Liver (tissue), 8 donors: ENCODE measurements at regions not wholly inside any gene's neighbourhood (a gene's known extent, or its start where the extent isn't known, plus 50 kb on each side); places are given as distances from the start of the nearest gene placed in this dataset.

ENCODE experiments used
- DNase-seq: peaks from one replicate; pipeline ENCODE4 v3.0.0-alpha.2; 2017; ENCODE audit warnings: low spot score
- H3K27ac ChIP-seq, 2 donors: one replicate each; pipeline ENCODE4 v1.7.0; 2013; ENCODE audit warnings: inconsistent platforms in 2 of 2, low read length in 2 of 2, control low read depth in 1 of 2, low read depth in 1 of 2, mild to moderate bottlenecking in 1 of 2
- H3K27me3 ChIP-seq, 4 donors: one replicate each; pipeline versions ENCODE4 v1.6.1 to v1.7.0; 2013; ENCODE audit warnings: low read length in 3 of 4, inconsistent platforms in 1 of 4, mild to moderate bottlenecking in 1 of 4, moderate library complexity in 1 of 4; ENCODE audit not compliant: control insufficient read depth in 4 of 4, insufficient read depth in 4 of 4
- H3K36me3 ChIP-seq, 4 donors: one replicate each; pipeline versions ENCODE4 v1.6.1 to v1.7.0; 2013; ENCODE audit warnings: low read length in 3 of 4, mild to moderate bottlenecking in 3 of 4, low read depth in 1 of 4, moderate library complexity in 1 of 4; ENCODE audit not compliant: control insufficient read depth in 4 of 4, insufficient read depth in 3 of 4
- H3K4me1 ChIP-seq, 4 donors: one replicate each; pipeline versions ENCODE4 v1.6.1 to v1.7.0; 2013; ENCODE audit warnings: low read length in 3 of 4, mild to moderate bottlenecking in 3 of 4, moderate library complexity in 1 of 4; ENCODE audit not compliant: control insufficient read depth in 4 of 4, insufficient read depth in 4 of 4
- H3K4me3 ChIP-seq, 3 donors: one replicate each; pipeline versions ENCODE4 v1.6.1 to v1.7.0; 2013; ENCODE audit warnings: low read length in 3 of 3, control low read depth in 1 of 3, low read depth in 1 of 3, mild to moderate bottlenecking in 1 of 3
- H3K9ac ChIP-seq, 2 donors: one replicate each; pipeline ENCODE4 v1.7.0; 2013; ENCODE audit warnings: low read length in 2 of 2, mild to moderate bottlenecking in 2 of 2, moderate library complexity in 2 of 2, control low read depth in 1 of 2, low read depth in 1 of 2
- H3K9me3 ChIP-seq, 4 donors: one replicate each; pipeline versions ENCODE4 v1.6.1 to v1.7.0; 2013; ENCODE audit warnings: low read length in 3 of 4; ENCODE audit not compliant: control insufficient read depth in 4 of 4
- ATF3 ChIP-seq: IDR thresholded peaks from 2 replicates; pipeline ENCODE4 v1.6.1; 2016; ENCODE audit warnings: antibody characterized with exemption
- CTCF ChIP-seq: fragments of 150-350 bp; IDR thresholded peaks from 2 replicates; pipeline ENCODE4 v1.5.1; 2017; ENCODE audit warnings: improper control_type of control experiment, low read depth, low read length; ENCODE audit not compliant: missing input control
- EGR1 ChIP-seq, 2 donors: IDR thresholded peaks; 2 replicates each; pipeline ENCODE4 v1.6.1; 2016 to 2018; ENCODE audit warnings: antibody characterized with exemption in 2 of 2, low read depth in 2 of 2
- GABPA ChIP-seq, 2 donors: IDR thresholded peaks in 1 of 2; conservative IDR thresholded peaks in 1 of 2; 2 replicates each; pipeline ENCODE4 v1.6.1; 2016; ENCODE audit warnings: antibody characterized with exemption in 2 of 2, mild to moderate bottlenecking in 1 of 2, moderate library complexity in 1 of 2
- HNF4A ChIP-seq, 2 donors: conservative IDR thresholded peaks; 2 replicates each; pipeline ENCODE4 v1.6.1; 2016; ENCODE audit warnings: antibody characterized with exemption in 2 of 2, mild to moderate bottlenecking in 2 of 2
- HNF4G ChIP-seq: IDR thresholded peaks from 2 replicates; pipeline ENCODE4 v1.6.1; 2016; ENCODE audit warnings: antibody characterized with exemption
- JUND ChIP-seq, 2 donors: IDR thresholded peaks; 2 replicates each; pipeline ENCODE4 v1.6.1; 2016; ENCODE audit warnings: antibody characterized with exemption in 2 of 2
- NR2F2 ChIP-seq: IDR thresholded peaks from 2 replicates; pipeline ENCODE4 v1.6.1; 2016; ENCODE audit warnings: antibody characterized with exemption
- REST ChIP-seq: IDR thresholded peaks from 2 replicates; pipeline ENCODE4 v1.6.1; 2016; ENCODE audit warnings: antibody characterized with exemption, mild to moderate bottlenecking
- TAF1 ChIP-seq: conservative IDR thresholded peaks from 2 replicates; pipeline ENCODE4 v1.6.1; 2016; ENCODE audit warnings: antibody characterized with exemption, mild to moderate bottlenecking
- YY1 ChIP-seq: IDR thresholded peaks from 2 replicates; pipeline ENCODE4 v1.6.1; 2016; ENCODE audit warnings: antibody characterized with exemption, mild to moderate bottlenecking
- WGBS: extraction: QIAGEN DNeasy Blood & Tissue Kit; methylation state at CpG from one replicate; pipeline ENCODE4 v1.1.7; 2013; 5-methylcytosine and 5-hydroxymethylcytosine counted together
- donor health status: healthy.
- donor health status: healthy.
- donor health status: healthy.
- donor health status: healthy.
- donor health status: healthy.

GRCh38 chr7:34453150-34453549, 204.9 kb upstream of the NPSR1 start:
- WGBS, result 83% methylated on average over 2 of the region's 2 CpGs
- Histone ChIP-seq H3K27ac (no peak overlapping the region), H3K27me3 (no peaks in the 10 kb centered on the region), H3K9me3 (no peaks in the 10 kb centered on the region), H3K36me3 (no peaks in the 10 kb centered on the region), H3K4me1 (no peaks in the 10 kb centered on the region), H3K9ac (no peak overlapping the region), H3K4me3 (no peak overlapping the region)
- DNase-seq, result no peak
- TF ChIP-seq HNF4G (no peak), EGR1 (IDR thresholded peaks at IDR 0.05; ENCODE audit: low read depth in 2 of 2) (no peak), NR2F2 (no peak), JUND (IDR thresholded peaks at IDR 0.05) (no peak), GABPA (IDR thresholded peaks at IDR 0.05 in 1 of 2, conservative IDR thresholded peaks at IDR 0.05 in 1 of 2) (no peak), REST (no peak), CTCF (no peak), ATF3 (no peak), YY1 (no peak), HNF4A (conservative IDR thresholded peaks at IDR 0.05) (no peak), TAF1 (no peak)

- Histone ChIP-seq H3K27me3 (no peaks in the 10 kb centered on the region), H3K4me3 (no peak overlapping the region), H3K27ac (no peak overlapping the region), H3K4me1 (no peaks in the 10 kb centered on the region), H3K9me3 (no peaks in the 10 kb centered on the region), H3K9ac (no peak overlapping the region), H3K36me3 (no peaks in the 10 kb centered on the region)
- TF ChIP-seq TAF1 (no peak), GABPA (IDR thresholded peaks at IDR 0.05 in 1 of 2, conservative IDR thresholded peaks at IDR 0.05 in 1 of 2) (no peak)
- WGBS, result 72% methylated on average over 4 of the region's 4 CpGs
- no peak for DNase-seq
Measured at GRCh38 chr7:34454381-34454780, 203.6 kb upstream of the NPSR1 start.

GRCh38 chr7:34457329-34457728, 200.7 kb upstream of the NPSR1 start:
- Histone ChIP-seq H3K4me1 (no peaks in the 10 kb centered on the region), H3K9me3 (no peaks in the 10 kb centered on the region), H3K27me3 (no peaks in the 10 kb centered on the region), H3K27ac (no peak overlapping the region), H3K36me3 (no peaks in the 10 kb centered on the region), H3K4me3 (no peak overlapping the region), H3K9ac (no peak overlapping the region)
- TF ChIP-seq HNF4G, result no peak
- TF ChIP-seq YY1, result no peak
- no peak for TF ChIP-seq GABPA (IDR thresholded peaks at IDR 0.05 in 1 of 2, conservative IDR thresholded peaks at IDR 0.05 in 1 of 2)
- WGBS, result 86% methylated on average over 7 of the region's 7 CpGs
- DNase-seq, result no peak
